H1 (cell line): ENCODE measurements at regions not wholly inside any gene's neighbourhood (a gene's known extent, or its start where the extent isn't known, plus 50 kb on each side); places are given as distances from the start of the nearest gene placed in this dataset.

Source experiments
- CTCF ChIA-PET: fragments of 300-600 bp; sonication (Branson Sonifier 250); formaldehyde crosslinking; loops from one replicate; lab custom pipeline; 2021; ENCODE audit not compliant: partially characterized antibody; lab: Charles Lee
- POLR2A ChIA-PET: fragments of 300-600 bp; sonication (Branson Sonifier 250); formaldehyde crosslinking; loops from one replicate; lab custom pipeline; 2021; ENCODE audit warnings: inconsistent platforms; ENCODE audit not compliant: partially characterized antibody; lab: Charles Lee
- DNase-seq, 2 experiments: peaks; one replicate each; pipeline versions ENCODE4 v3.0.0 to v3.0.0-alpha.2; 2010 to 2022; ENCODE audit warnings: low spot score in 2 of 2, low read depth in 1 of 2, mixed read lengths in 1 of 2
- FAIRE-seq: peaks from 2 replicates; lab custom pipeline; 2011; peaks lifted over from hg19 to GRCh38; lab: Jason Lieb, UNC
- H2AFZ ChIP-seq: 2 replicates; pipeline ENCODE4 v1.8.1; 2012; ENCODE audit warnings: low read length, inconsistent platforms
- H2AK5ac ChIP-seq: 2 replicates; pipeline ENCODE4 v1.6.1; 2013; ENCODE audit warnings: low read depth, low read length
- H2BK120ac ChIP-seq: replicated peaks from 2 replicates; pipeline ENCODE3; 2013; ENCODE audit warnings: low read depth, low read length, inconsistent platforms
- H2BK12ac ChIP-seq: 2 replicates; pipeline ENCODE4 v1.6.1; 2013; ENCODE audit warnings: low read depth, low read length
- H2BK15ac ChIP-seq: 2 replicates; pipeline ENCODE4 v1.6.1; 2013; ENCODE audit warnings: low read length
- H2BK20ac ChIP-seq: 2 replicates; pipeline ENCODE4 v1.6.1; 2013; ENCODE audit warnings: low read length
- H2BK5ac ChIP-seq: 2 replicates; pipeline ENCODE4 v1.6.1; 2013; ENCODE audit warnings: low read depth, low read length
- H3K14ac ChIP-seq: 2 replicates; pipeline ENCODE4 v1.6.1; 2013; ENCODE audit warnings: inconsistent platforms; ENCODE audit not compliant: insufficient read length
- H3K18ac ChIP-seq: 2 replicates; pipeline ENCODE4 v1.6.1; 2013; ENCODE audit warnings: low read length; ENCODE audit errors: extremely low read depth
- H3K23ac ChIP-seq: 2 replicates; pipeline ENCODE4 v1.6.1; 2013; ENCODE audit warnings: inconsistent platforms; ENCODE audit not compliant: insufficient read length
- H3K23me2 ChIP-seq: 2 replicates; pipeline ENCODE4 v1.6.1; 2013; ENCODE audit warnings: low read depth, low read length
- H3K27ac ChIP-seq: 2 replicates; pipeline ENCODE4 v1.6.1; 2011; ENCODE audit warnings: low read depth, low read length, inconsistent platforms
- H3K27me3 ChIP-seq, 4 experiments: replicated peaks in 1 of 4; 1 replicate in 1 of 4; 2 replicates in 3 of 4; pipeline versions ENCODE4 v1.6.1 to v1.8.1; 2011 to 2013; ENCODE audit warnings: low read length in 3 of 4, mild to moderate bottlenecking in 3 of 4, inconsistent platforms in 2 of 4, mixed read lengths in 2 of 4, moderate library complexity in 1 of 4; ENCODE audit not compliant: control insufficient read depth in 3 of 4, insufficient read depth in 3 of 4; ENCODE audit errors: extremely low read depth in 1 of 4
- H3K36me3 ChIP-seq, 4 experiments: 2 replicates each; pipeline versions ENCODE4 v1.6.1 to v1.8.1; 2011 to 2013; ENCODE audit warnings: mild to moderate bottlenecking in 4 of 4, low read length in 3 of 4, moderate library complexity in 2 of 4, control low read depth in 1 of 4, inconsistent platforms in 1 of 4; ENCODE audit not compliant: insufficient read depth in 4 of 4, control insufficient read depth in 2 of 4
- H3K4ac ChIP-seq: replicated peaks from 2 replicates; pipeline ENCODE3; 2013; ENCODE audit warnings: low read length, low read depth, mixed read lengths, inconsistent platforms; ENCODE audit not compliant: insufficient read length
- H3K4me1 ChIP-seq, 4 experiments: replicated peaks in 1 of 4; 1 replicate in 1 of 4; 2 replicates in 3 of 4; pipeline versions ENCODE4 v1.6.1 to v1.8.1; 2011 to 2013; ENCODE audit warnings: low read length in 3 of 4, inconsistent platforms in 2 of 4, mixed read lengths in 1 of 4; ENCODE audit not compliant: insufficient read depth in 4 of 4, control insufficient read depth in 3 of 4
- H3K4me2 ChIP-seq, 2 experiments: 2 replicates each; pipeline versions ENCODE4 v1.6.1 to v1.8.1; 2011 to 2013; ENCODE audit warnings: low read depth in 2 of 2, low read length in 2 of 2, control low read depth in 1 of 2, inconsistent platforms in 1 of 2, mild to moderate bottlenecking in 1 of 2; ENCODE audit not compliant: insufficient read depth in 1 of 2
- H3K4me3 ChIP-seq, 4 experiments: fragments of 200-600, 300-600 bp in 1 of 4; sonication (generic), shearing (Covaris generic), sonication (Bioruptor Twin) in 1 of 4; 2 replicates each; pipeline versions ENCODE4 v1.5.1 to v1.8.1; 2011 to 2016; ENCODE audit warnings: low read length in 4 of 4, low read depth in 3 of 4, control low read depth in 2 of 4, inconsistent platforms in 2 of 4, mild to moderate bottlenecking in 2 of 4, mixed read lengths in 1 of 4, moderate library complexity in 1 of 4; ENCODE audit not compliant: insufficient read depth in 2 of 4; ENCODE audit errors: extremely low read depth in 1 of 4
- H3K56ac ChIP-seq: replicated peaks from 2 replicates; pipeline ENCODE3; 2013; ENCODE audit warnings: low read depth, mild to moderate bottlenecking, mixed read lengths, low read length, inconsistent platforms; ENCODE audit not compliant: insufficient read length
- H3K79me1 ChIP-seq: 2 replicates; pipeline ENCODE4 v1.6.1; 2013; ENCODE audit warnings: low read depth, low read length, control low read depth
- H3K79me2 ChIP-seq, 2 experiments: 2 replicates each; pipeline versions ENCODE4 v1.6.1 to v1.8.1; 2012 to 2013; ENCODE audit warnings: low read length in 2 of 2, mild to moderate bottlenecking in 2 of 2, inconsistent platforms in 1 of 2; ENCODE audit not compliant: insufficient read depth in 2 of 2, control insufficient read depth in 1 of 2
- H3K9ac ChIP-seq, 4 experiments: replicated peaks in 1 of 4; 1 replicate in 1 of 4; 2 replicates in 3 of 4; pipeline versions ENCODE4 v1.6.1 to v1.8.1; 2011 to 2013; ENCODE audit warnings: low read depth in 3 of 4, low read length in 3 of 4, control low read depth in 2 of 4, mild to moderate bottlenecking in 2 of 4, moderate library complexity in 2 of 4, inconsistent platforms in 1 of 4; ENCODE audit errors: extremely low read depth in 1 of 4
- H3K9me3 ChIP-seq, 2 experiments: 2 replicates each; pipeline versions ENCODE4 v1.6.1 to v1.8.1; 2012 to 2013; ENCODE audit warnings: mild to moderate bottlenecking in 2 of 2, moderate library complexity in 2 of 2, control low read depth in 1 of 2, inconsistent platforms in 1 of 2, low read depth in 1 of 2, low read length in 1 of 2, mixed read lengths in 1 of 2; ENCODE audit not compliant: insufficient read depth in 2 of 2
- H4K20me1 ChIP-seq, 2 experiments: replicated peaks in 1 of 2; 2 replicates each; pipeline versions ENCODE3 to v1.8.1; 2011 to 2013; ENCODE audit warnings: inconsistent platforms in 2 of 2, low read length in 2 of 2, mild to moderate bottlenecking in 1 of 2; ENCODE audit not compliant: insufficient read depth in 2 of 2, control insufficient read depth in 1 of 2
- H4K5ac ChIP-seq: 2 replicates; pipeline ENCODE4 v1.6.1; 2013; ENCODE audit warnings: low read length, low read depth, mixed read lengths, inconsistent platforms; ENCODE audit not compliant: insufficient read length
- H4K8ac ChIP-seq: 2 replicates; pipeline ENCODE4 v1.8.0; 2013; ENCODE audit warnings: mild to moderate bottlenecking, moderate library complexity, low read length, inconsistent platforms; ENCODE audit not compliant: insufficient read depth; ENCODE audit errors: extremely low read depth
- H4K91ac ChIP-seq: replicated peaks from 2 replicates; pipeline ENCODE3; 2013; ENCODE audit warnings: low read length, mixed read lengths, inconsistent platforms; ENCODE audit not compliant: insufficient read length
- BCL11A ChIP-seq, 2 experiments: IDR thresholded peaks; one replicate each; pipeline ENCODE4 v1.6.1; 2011; ENCODE audit warnings: low read depth in 2 of 2, low read length in 2 of 2, mild to moderate bottlenecking in 2 of 2
- CHD2 ChIP-seq: IDR thresholded peaks from 2 replicates; pipeline ENCODE4 v1.6.1; 2012; ENCODE audit warnings: low read length, improper control_type of control experiment
- CREB1 ChIP-seq: IDR thresholded peaks from 2 replicates; pipeline ENCODE4 v1.6.1; 2012; ENCODE audit warnings: inconsistent platforms
- CTBP2 ChIP-seq: IDR thresholded peaks from 2 replicates; pipeline ENCODE4 v1.7.0; 2011; ENCODE audit warnings: borderline replicate concordance, mild to moderate bottlenecking, moderate library complexity, mixed read lengths, low read length; ENCODE audit not compliant: insufficient read depth, insufficient read length
- EZH2 ChIP-seq: fragments of 200-600 bp; sonication (generic); IDR thresholded peaks from 2 replicates; pipeline ENCODE4 v1.7.1; 2012; ENCODE audit warnings: low read depth, mild to moderate bottlenecking, moderate library complexity, low read length, inconsistent platforms; ENCODE audit not compliant: severe bottlenecking
- NRF1 ChIP-seq: IDR thresholded peaks from 2 replicates; pipeline ENCODE4 v1.6.1; 2011; ENCODE audit warnings: mild to moderate bottlenecking, low read depth, low read length, improper control_type of control experiment
- RXRA ChIP-seq: IDR thresholded peaks from 2 replicates; pipeline ENCODE4 v1.6.1; 2011; ENCODE audit warnings: low read depth, mild to moderate bottlenecking, low read length, moderate library complexity; ENCODE audit not compliant: insufficient read depth
- SIRT6 ChIP-seq: IDR thresholded peaks from one replicate; pipeline ENCODE4 v1.7.1; 2012; ENCODE audit warnings: low read length, inconsistent platforms
- SP1 ChIP-seq: IDR thresholded peaks from 2 replicates; pipeline ENCODE4 v1.6.1; 2011; ENCODE audit warnings: low read depth, low read length
- TBP ChIP-seq: IDR thresholded peaks from 2 replicates; pipeline ENCODE4 v1.6.1; 2011; ENCODE audit warnings: low read depth, low read length, improper control_type of control experiment
- TCF12 ChIP-seq: IDR thresholded peaks from 2 replicates; pipeline ENCODE4 v1.6.1; 2011; ENCODE audit warnings: low read depth, mild to moderate bottlenecking, low read length
- ZNF274 ChIP-seq: IDR thresholded peaks from 2 replicates; pipeline ENCODE4 v1.7.0; 2012; ENCODE audit warnings: low read length, borderline replicate concordance; ENCODE audit errors: extremely low read depth
- WGBS, 2 experiments: shearing (Covaris generic) in 1 of 2; methylation state at CpG; one replicate each; pipeline versions ENCODE4 v1.1.6 to v1.1.7; 2013 to 2015; ENCODE audit warnings: low lambda C conversion rate in 2 of 2, mixed read lengths in 2 of 2, inconsistent platforms in 1 of 2, low coverage in 1 of 2, missing lambda C conversion rate in 1 of 2; ENCODE audit not compliant: insufficient replicate concordance in 2 of 2, insufficient coverage in 1 of 2, insufficient read length in 1 of 2; ENCODE audit errors: extremely low coverage in 1 of 2, missing lambda C conversion rate in 1 of 2; 5-methylcytosine and 5-hydroxymethylcytosine counted together
- TF ChIP-seq, protein P1 (sequence below): IDR thresholded peaks from 2 replicates; pipeline ENCODE4 v1.6.1; 2012; ENCODE audit warnings: inconsistent platforms

DNA sequence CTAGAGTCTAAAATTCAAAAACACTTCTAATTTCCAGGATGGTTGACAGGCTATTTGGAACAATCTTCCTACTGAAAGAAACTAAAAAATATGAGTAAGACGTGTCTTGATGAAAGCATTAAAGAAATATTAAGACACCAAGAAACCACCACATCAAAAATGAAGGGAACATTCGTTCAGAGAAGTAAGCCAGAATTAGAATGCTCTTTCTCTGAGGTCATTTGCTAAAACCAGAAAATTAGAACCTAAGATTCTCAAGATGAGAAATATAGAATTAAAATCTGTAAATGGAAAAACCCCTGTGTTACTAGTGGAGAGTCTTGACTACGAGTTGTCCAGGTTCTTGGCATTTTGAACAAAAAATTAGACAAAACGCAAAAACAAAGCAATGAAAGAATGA is 54.8 kb upstream of the YWHAQ start:
- TF ChIP-seq SIRT6 (no peak), CREB1 (no peak), ZNF274 (no peak), TCF12 (no peak), NRF1 (no peak), SP1 (no peak), RXRA (no peak), CHD2 (no peak), TBP (no peak), EZH2 (no peak), BCL11A (IDR thresholded peaks at IDR 0.05; ENCODE audit: low read depth in 2 of 2, low read length in 2 of 2) (no peak), CTBP2 (no peak)
- TF ChIP-seq, protein P1, sequence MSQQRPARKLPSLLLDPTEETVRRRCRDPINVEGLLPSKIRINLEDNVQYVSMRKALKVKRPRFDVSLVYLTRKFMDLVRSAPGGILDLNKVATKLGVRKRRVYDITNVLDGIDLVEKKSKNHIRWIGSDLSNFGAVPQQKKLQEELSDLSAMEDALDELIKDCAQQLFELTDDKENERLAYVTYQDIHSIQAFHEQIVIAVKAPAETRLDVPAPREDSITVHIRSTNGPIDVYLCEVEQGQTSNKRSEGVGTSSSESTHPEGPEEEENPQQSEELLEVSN: no peak
- TF ChIP-seq, all 59 proteins: peak for 0
- Histone ChIP-seq H2BK120ac (no peak overlapping the region), H2BK20ac (no peak overlapping the region), H3K4me2 (no peak overlapping the region), H4K5ac (no peak overlapping the region), H4K91ac (no peak overlapping the region), H2BK12ac (no peak overlapping the region), H3K27ac (no peak overlapping the region), H3K23me2 (no peaks in the 10 kb centered on the region), H3K18ac (no peak overlapping the region), H3K23ac (no peak overlapping the region), H3K9me3 (no peaks in the 10 kb centered on the region), H3K56ac (no peak overlapping the region), H4K20me1 (no peaks in the 10 kb centered on the region), H3K4ac (no peak overlapping the region), H2AK5ac (no peak overlapping the region), H2BK5ac (no peak overlapping the region), H3K4me3 (no peak overlapping the region), H2AFZ (no peak overlapping the region), H3K79me2 (no peaks in the 10 kb centered on the region), H3K79me1 (no peaks in the 10 kb centered on the region), H3K27me3 (no peaks in the 10 kb centered on the region), H3K36me3 (no peaks in the 10 kb centered on the region), H3K14ac (no peak overlapping the region), H3K4me1 (no peaks in the 10 kb centered on the region), H2BK15ac (no peak overlapping the region), H4K8ac (no peak overlapping the region), H3K9ac (no peak overlapping the region)
- ChIA-PET CTCF (no interaction called here), POLR2A (interaction anchor here (1.5 kb wide), 1 partner anchor 10 kb away, joined by 4 read pairs; no protein-coding TSS in a partner anchor)
- no peak for DNase-seq
- 96% methylated on average over 4 of the region's 4 CpGs; no CpG with 5 or more reads in 1 of the 2 experiments for WGBS, 2 experiments
- no peak for FAIRE-seq
